ENCODE measurements at regions not wholly inside any gene's neighbourhood (a gene's known extent, or its start where the extent isn't known, plus 50 kb on each side); places are given as distances from the start of the nearest gene placed in this dataset.

DNA sequence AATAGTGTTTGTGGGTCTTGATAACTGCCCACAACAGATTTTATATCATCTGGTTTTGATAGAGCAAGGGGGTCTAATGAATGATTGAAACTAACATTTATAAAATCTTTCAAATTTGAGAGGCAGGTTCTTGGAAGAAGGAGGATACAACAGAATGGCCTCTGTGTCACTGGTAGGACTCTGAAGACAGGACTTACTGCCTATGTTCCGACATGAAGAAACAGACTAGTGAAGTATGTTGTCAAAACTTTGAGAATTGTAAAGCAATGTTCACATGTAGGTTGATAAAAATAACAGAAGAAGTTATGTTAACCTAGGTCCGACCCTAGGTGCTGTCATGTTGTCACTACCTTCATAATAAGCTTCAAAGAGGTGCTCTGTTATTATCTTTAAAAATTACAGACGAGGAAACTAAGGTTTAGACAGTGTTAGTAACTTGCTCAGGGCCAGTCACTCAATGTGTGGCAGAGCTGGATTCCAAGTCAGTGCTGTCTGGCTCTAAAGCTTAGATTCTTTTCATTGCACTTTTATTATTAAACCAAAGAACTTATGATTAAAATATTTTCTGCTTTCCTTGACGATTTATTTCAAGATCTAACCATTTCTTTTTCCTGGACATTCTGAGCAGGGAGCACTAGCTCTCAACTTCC, 146.2 kb downstream of the RPIA start:
- TF ChIP-seq, protein P1, sequence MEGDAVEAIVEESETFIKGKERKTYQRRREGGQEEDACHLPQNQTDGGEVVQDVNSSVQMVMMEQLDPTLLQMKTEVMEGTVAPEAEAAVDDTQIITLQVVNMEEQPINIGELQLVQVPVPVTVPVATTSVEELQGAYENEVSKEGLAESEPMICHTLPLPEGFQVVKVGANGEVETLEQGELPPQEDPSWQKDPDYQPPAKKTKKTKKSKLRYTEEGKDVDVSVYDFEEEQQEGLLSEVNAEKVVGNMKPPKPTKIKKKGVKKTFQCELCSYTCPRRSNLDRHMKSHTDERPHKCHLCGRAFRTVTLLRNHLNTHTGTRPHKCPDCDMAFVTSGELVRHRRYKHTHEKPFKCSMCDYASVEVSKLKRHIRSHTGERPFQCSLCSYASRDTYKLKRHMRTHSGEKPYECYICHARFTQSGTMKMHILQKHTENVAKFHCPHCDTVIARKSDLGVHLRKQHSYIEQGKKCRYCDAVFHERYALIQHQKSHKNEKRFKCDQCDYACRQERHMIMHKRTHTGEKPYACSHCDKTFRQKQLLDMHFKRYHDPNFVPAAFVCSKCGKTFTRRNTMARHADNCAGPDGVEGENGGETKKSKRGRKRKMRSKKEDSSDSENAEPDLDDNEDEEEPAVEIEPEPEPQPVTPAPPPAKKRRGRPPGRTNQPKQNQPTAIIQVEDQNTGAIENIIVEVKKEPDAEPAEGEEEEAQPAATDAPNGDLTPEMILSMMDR (IDR thresholded peaks at IDR 0.05; ENCODE audit: control insufficient read depth, insufficient read depth, low read depth, low read length, missing control alignments), result no peak
- no peak for DNase-seq (ENCODE audit: low read depth)
- no peak overlapping the region for H3K4me3 ChIP-seq (ENCODE audit: control insufficient read depth, low read depth, low read length)

DNA sequence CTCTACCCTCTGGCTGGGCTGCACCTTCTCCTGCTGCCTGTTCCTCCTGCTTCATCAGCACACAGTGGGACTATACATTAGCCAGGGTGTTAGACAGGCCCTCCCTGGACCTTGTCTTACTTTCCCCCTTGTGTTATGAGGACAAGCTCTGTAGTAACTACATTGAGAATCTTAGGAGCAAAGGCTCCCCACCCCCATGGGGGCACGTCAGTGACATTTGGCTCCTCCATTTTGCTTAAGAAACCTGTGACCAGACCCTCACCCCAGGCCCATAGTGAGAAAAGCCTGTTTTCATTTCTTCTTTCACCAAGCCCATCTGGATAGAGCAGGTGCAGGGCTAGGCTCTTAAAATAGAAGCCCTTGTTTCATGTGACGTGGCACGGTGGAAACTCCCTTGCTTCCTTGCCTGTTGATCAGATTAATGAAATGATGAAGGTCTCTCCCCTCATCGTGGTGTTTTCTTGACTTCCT, 146.7 kb downstream of the RPIA start:
- TF ChIP-seq, protein P1 (IDR thresholded peaks at IDR 0.05; ENCODE audit: control insufficient read depth, insufficient read depth, low read depth, low read length, missing control alignments), result no peak
- H3K4me3 ChIP-seq (ENCODE audit: control insufficient read depth, low read depth, low read length), result no peak overlapping the region
- DNase-seq (ENCODE audit: low read depth), result no peak

DNA sequence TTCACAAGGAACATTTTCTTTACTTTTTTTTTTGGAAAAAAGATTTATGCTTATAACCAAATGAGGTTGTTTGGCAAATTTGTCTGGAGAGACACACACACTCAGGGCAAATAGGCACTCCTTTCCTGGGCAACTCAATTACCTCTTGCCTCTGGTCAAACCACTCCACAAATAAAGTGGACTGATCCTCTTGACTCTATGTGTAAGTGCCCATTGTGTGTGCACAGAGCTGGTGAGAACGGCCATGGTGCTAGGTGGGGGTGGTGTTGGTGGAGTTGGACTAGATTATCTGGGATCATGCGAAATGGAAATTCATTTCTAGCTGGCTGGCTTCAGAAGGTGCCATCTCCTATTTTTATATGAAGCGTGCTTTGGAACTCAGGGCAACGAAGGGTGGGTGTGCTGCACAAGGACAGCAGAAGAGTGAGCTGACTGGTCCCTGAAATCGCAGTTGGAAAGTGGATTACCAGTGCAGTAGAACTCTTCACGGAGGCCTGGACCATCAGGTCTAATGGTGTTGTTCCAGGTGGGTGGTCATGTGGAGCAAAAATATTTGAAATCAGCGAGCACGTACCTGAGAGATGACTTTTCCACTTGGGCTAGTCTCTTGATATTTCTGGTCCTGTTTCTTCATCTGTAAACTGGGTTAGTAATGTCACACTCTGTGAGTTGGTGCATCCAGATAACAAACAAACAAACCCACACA, 149.9 kb downstream of the RPIA start:
- TF ChIP-seq, protein P1 (IDR thresholded peaks at IDR 0.05; ENCODE audit: control insufficient read depth, insufficient read depth, low read depth, low read length, missing control alignments), result no peak
- H3K4me3 ChIP-seq (ENCODE audit: control insufficient read depth, low read depth, low read length), result no peak overlapping the region
- no peak for DNase-seq (ENCODE audit: low read depth)

DNA sequence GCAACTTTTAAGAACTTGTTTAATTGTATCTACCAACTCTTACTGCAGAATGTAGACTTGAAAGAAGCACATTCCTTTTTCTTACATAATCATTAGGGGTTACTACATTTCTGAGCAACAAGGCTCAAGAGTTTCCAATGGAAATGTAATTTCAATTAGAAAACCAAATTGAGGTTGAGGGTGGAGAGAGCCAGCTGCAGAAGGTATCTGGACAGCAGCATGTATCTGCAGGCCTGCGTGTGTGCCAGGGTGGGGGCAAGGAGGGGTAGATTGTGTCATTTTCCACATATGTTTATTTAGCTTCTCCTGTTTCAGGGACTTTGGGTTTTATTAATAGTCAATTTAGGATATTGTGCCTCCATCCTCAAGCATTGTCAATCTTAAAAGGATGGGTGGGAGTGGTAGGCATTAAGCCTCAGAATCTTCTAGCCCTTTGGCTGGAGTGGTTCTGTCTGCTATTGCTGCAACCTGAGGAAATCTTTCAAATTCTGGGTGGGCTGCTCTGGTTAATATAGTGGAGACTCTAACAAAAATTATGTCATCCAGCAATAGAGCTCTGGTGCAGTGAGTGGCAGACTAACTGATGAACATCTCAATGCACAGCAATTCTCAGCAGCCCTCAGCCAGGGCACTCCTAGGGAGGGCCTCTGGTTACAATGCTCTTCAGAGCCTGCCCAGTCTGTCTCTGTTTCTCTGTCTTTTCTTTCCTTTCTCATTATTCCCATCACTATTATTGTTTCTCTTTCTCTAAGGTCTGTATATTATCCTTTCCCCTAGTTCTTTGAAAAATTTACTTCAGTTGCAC, 151.4 kb downstream of the RPIA start:
- DNase-seq (ENCODE audit: low read depth), result no peak
- H3K4me3 ChIP-seq (ENCODE audit: control insufficient read depth, low read depth, low read length), result no peak overlapping the region
- TF ChIP-seq, protein P1 (IDR thresholded peaks at IDR 0.05; ENCODE audit: control insufficient read depth, insufficient read depth, low read depth, low read length, missing control alignments), result no peak

DNA sequence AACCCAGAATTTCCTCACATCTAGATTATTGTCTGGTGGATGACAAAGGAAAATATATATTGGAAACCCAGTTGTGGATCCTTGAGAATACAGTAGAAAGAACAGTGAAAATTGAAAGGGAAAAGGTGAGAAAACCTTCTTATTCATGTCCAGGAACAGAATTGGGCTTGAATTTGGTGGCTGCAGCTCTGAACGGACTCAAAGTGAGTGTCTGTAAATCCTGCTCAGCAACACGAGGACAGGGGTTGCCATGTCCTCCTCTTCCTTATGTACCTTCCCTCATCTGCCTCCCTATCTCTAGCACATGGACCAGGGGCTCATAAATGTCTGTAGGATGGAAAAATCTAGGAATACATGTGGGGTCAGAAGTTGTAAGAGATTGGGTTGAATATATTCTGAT, 152.2 kb downstream of the RPIA start:
- DNase-seq (ENCODE audit: low read depth), result no peak
- TF ChIP-seq, protein P1 (IDR thresholded peaks at IDR 0.05; ENCODE audit: control insufficient read depth, insufficient read depth, low read depth, low read length, missing control alignments), result no peak
- no peak overlapping the region for H3K4me3 ChIP-seq (ENCODE audit: control insufficient read depth, low read depth, low read length)

DNA sequence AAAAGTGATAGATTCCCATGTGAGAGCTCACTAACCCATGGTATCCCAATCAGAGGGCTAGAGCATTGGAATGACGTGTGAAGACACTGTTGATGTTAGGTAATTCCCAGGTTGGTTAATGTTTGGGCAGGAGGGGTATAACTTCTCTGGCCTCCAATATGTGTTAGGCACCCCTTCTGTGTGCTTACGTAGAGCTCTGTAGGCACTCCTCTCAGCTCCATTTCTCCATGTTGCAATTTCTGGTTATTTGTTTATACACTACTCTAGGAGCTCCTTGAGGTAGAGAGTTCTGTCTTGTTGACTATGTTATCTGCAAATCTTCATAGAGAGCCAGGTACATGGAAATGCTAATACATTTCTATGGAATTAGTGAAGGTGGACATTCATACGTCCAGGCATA, 153.5 kb downstream of the RPIA start:
- TF ChIP-seq, protein P1 (IDR thresholded peaks at IDR 0.05; ENCODE audit: control insufficient read depth, insufficient read depth, low read depth, low read length, missing control alignments), result no peak

More for the DNA sequence above, 153.5 kb downstream of the RPIA start:
- H3K4me3 ChIP-seq (ENCODE audit: control insufficient read depth, low read depth, low read length), result no peak overlapping the region
- DNase-seq (ENCODE audit: low read depth), result no peak

Measured in AG09309 (cell line).